Epithelial cell of esophagus (primary cell): ENCODE measurements at regions not wholly inside any gene's neighbourhood (a gene's known extent, or its start where the extent isn't known, plus 50 kb on each side); places are given as distances from the start of the nearest gene placed in this dataset.
A peak's percentile ranks its signal among the peaks of the same experiment; 100 is the strongest.

Source experiments
- DNase-seq: peaks from one replicate; pipeline ENCODE4 v3.0.0; 2010; ENCODE audit warnings: low read depth
- H3K4me3 ChIP-seq: 2 replicates; pipeline ENCODE4 v1.5.1; 2011; ENCODE audit warnings: mild to moderate bottlenecking, low read length, control low read depth
- CTCF ChIP-seq: IDR thresholded peaks from 2 replicates; pipeline ENCODE4 v1.5.1; 2011; ENCODE audit warnings: low read depth, mild to moderate bottlenecking, low read length, control low read depth, inconsistent platforms; ENCODE audit not compliant: insufficient read depth; ENCODE audit errors: missing control alignments

DNA sequence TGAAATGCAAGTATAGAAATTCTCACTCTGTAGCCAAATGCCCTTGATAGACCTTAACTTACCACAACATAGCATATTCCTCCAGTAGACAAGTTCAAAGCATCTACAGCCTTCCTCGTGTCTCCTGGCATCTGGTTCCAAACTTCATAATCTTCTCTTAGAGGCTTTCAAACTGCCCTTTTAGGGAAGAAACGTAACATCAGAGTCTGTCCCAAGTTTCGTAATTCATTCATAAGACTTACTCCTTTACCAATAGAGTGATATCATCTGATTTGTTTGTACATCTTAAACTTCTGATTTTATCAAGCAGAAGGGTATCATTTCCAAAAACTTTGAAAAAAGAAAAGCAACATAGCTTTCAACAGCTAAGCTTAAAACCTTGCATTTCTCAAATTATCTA is 137.4 kb downstream of the SPRY2 start:
- H3K4me3 ChIP-seq = no peak overlapping the region
- no peak for TF ChIP-seq CTCF
- no peak for DNase-seq

DNA sequence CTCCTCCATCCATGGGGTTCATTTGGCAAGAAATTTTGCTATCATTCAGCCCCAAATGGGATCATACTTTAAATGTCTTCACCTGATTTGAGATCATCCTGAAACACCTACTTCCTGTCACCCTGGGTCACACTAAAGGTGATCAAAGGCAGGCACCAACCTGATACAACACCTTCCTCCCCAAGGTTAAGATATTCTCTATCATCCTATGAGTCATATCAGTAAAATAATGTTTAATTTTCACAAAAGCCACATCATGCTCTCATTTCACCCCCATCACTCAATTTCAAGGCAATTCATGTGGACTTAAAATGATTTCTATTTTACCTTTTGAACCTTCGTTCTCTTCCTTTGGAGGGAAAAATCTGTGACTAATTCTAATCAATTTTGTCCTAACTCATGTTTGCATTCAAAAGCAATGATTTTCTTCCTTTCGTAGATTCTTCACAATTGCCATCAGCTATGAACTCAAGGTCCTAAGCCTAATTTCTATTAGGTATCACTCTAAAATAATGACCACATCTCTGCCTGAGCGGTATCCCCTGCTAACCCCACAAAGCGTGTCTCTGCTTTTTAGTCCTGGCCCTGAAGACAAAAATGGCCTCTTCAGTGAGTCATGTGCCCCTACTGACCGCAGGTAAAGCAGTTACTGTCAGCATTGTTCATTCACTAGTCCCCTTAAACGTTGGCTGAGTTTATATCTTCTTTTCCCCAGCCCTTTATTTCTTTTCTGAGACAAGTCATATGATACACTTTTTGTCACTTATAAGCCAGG is 139.0 kb downstream of the SPRY2 start:
- TF ChIP-seq CTCF = no peak
- DNase-seq = no peak
- H3K4me3 ChIP-seq = no peak overlapping the region

DNA sequence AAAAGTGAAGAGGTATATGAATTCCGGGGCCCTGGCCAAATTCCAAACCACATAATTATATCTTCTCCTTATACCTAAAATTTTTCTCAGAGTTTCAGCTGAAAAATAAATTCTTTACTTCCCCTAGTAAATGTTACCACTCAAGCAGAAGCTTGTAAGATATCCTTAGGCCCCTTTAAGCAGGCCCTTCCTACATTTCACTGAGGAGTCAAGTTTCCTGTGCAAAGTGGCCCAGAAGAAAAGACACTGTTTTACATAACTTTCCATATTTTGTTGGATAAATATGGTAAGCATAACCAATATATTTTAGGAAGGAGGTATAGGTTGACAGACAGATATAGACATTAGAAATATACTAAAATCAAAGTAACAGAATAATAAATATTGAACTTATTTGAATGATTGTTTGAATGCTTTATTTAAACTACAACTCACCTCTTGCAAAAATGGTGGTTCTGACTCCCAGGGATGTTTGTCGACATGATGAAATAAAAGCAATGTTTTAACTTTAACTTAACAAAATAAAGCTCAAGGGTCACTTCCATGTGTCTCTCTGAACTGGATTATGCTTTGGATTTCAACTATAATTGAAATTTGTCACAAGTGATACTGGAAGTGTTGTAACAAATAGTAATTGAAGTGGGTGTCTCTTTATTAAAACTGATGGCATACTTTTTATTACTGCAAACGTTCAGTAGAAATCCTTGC is 141.2 kb downstream of the SPRY2 start:
- DNase-seq = no peak

DNA sequence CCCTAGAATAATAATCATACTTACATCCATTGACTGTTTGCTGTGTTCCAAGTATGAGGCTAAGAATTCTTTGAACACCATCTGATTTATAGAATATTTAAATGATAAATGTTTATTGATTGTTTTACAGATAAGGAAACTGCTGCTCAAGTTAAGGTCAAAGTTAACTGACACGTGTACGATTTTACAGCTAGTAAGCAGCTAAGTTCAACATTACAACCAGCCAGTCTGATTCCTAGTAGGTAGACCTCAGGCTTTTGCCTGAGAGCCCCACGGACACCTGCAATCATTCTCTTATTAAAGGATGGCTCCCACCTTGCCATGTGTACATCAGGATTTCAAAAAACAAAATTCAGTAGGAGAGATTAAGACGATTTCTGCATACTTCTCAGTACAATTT is 141.9 kb downstream of the SPRY2 start:
- DNase-seq = no peak
- no peak overlapping the region for H3K4me3 ChIP-seq
- no peak for TF ChIP-seq CTCF

More for the DNA sequence above, 141.2 kb downstream of the SPRY2 start:
- no peak overlapping the region for H3K4me3 ChIP-seq
- no peak for TF ChIP-seq CTCF

DNA sequence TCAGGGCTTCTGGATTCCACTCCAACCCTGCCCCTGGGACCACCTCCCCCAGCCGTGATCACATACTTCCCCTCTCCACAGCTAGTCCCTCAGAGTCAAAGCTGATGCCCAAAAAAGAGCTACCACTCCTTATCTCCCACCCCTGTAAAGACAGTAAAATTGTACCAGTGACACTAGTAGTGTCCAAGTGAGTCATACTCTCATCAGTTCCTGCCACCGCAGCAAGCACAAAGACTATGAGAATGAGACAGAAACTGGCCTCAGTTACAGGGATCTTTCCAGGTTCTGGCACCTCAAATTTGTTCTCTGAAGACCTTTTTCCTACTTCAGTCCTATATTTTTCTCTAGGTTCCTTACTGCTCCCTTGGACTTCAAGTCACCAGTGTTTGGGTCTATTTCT is 144.2 kb downstream of the SPRY2 start:
- H3K4me3 ChIP-seq = no peak overlapping the region
- no peak for TF ChIP-seq CTCF
- DNase-seq = peak; percentile 34

GRCh38 chr13:80195649-80196048 is 145.3 kb downstream of the SPRY2 start:
- DNase-seq = no peak
- no peak for TF ChIP-seq CTCF
- no peak overlapping the region for H3K4me3 ChIP-seq
